ENCODE measurements at regions not wholly inside any gene's neighbourhood (a gene's known extent, or its start where the extent isn't known, plus 50 kb on each side); places are given as distances from the start of the nearest gene placed in this dataset.

- ATAC-seq (replicated peaks) (no peak), DNase-seq (no peak)
- H3K36me3 Mint-ChIP-seq (ENCODE audit: insufficient read depth): no peaks in the 10 kb centered on the region
- H3K27me3 Mint-ChIP-seq: no peaks in the 10 kb centered on the region
- H3K9me3 Mint-ChIP-seq: no peaks in the 10 kb centered on the region
- H3K4me3 Mint-ChIP-seq: no peak overlapping the region
- peaks cover 3 to 5% of the 10 kb centered on the region in 2 donors for H3K4me1 Mint-ChIP-seq (ENCODE audit: low read depth in 2 of 2)
- H3K27ac Mint-ChIP-seq: no peak overlapping the region
These were observed 127.2 kb upstream of the ASTN2 start for GRCh38 chr9:117542021-117542420.

- H3K4me1 Mint-ChIP-seq (ENCODE audit: low read depth in 2 of 2): no peaks in the 10 kb centered on the region
- no peak for ATAC-seq (replicated peaks)
- no peak overlapping the region for H3K27ac Mint-ChIP-seq
- no peak for DNase-seq
- H3K4me3 Mint-ChIP-seq: no peak overlapping the region
- no peaks in the 10 kb centered on the region for H3K36me3 Mint-ChIP-seq (ENCODE audit: insufficient read depth)
- no peaks in the 10 kb centered on the region for H3K27me3 Mint-ChIP-seq
- no peaks in the 10 kb centered on the region for H3K9me3 Mint-ChIP-seq
These were observed 126.3 kb upstream of the ASTN2 start for GRCh38 chr9:117541181-117541580.

- peaks cover 2 to 3% of the 10 kb centered on the region in 2 donors for H3K9me3 Mint-ChIP-seq
- H3K36me3 Mint-ChIP-seq (ENCODE audit: insufficient read depth): no peaks in the 10 kb centered on the region
- no peaks in the 10 kb centered on the region for H3K4me1 Mint-ChIP-seq (ENCODE audit: low read depth in 2 of 2)
- H3K27ac Mint-ChIP-seq: no peak overlapping the region
- ATAC-seq (replicated peaks): no peak
- H3K27me3 Mint-ChIP-seq: no peaks in the 10 kb centered on the region
- no peak overlapping the region for H3K4me3 Mint-ChIP-seq
- no peak for DNase-seq
These were observed 121.1 kb upstream of the ASTN2 start for GRCh38 chr9:117535973-117536372.

GRCh38 chr9:117535434-117535833 lies 120.6 kb upstream of the ASTN2 start:
- H3K36me3 Mint-ChIP-seq (ENCODE audit: insufficient read depth): no peaks in the 10 kb centered on the region
- H3K27ac Mint-ChIP-seq: no peak overlapping the region

GRCh38 chr9:117528225-117528624 lies 113.4 kb upstream of the ASTN2 start:
- Mint-ChIP-seq H3K9me3 (peaks cover 0 to 7% of the 10 kb centered on the region in 2 donors), H3K4me1 (ENCODE audit: low read depth in 2 of 2) (no peaks in the 10 kb centered on the region), H3K27me3 (no peaks in the 10 kb centered on the region), H3K27ac (no peak overlapping the region), H3K4me3 (no peak overlapping the region), H3K36me3 (ENCODE audit: insufficient read depth) (no peaks in the 10 kb centered on the region)
- DNase-seq (no peak), ATAC-seq (replicated peaks) (no peak)

More at GRCh38 chr9:117535434-117535833, 120.6 kb upstream of the ASTN2 start:
- Mint-ChIP-seq H3K4me1 (ENCODE audit: low read depth in 2 of 2) (no peaks in the 10 kb centered on the region), H3K4me3 (no peak overlapping the region), H3K9me3 (peaks cover 2 to 7% of the 10 kb centered on the region in 2 donors), H3K27me3 (no peaks in the 10 kb centered on the region)
- ATAC-seq (replicated peaks) (no peak), DNase-seq (no peak)

GRCh38 chr9:117526674-117527073 lies 111.8 kb upstream of the ASTN2 start:
- Mint-ChIP-seq H3K27me3 (no peaks in the 10 kb centered on the region), H3K4me3 (no peak overlapping the region), H3K9me3 (peaks cover 0 to 7% of the 10 kb centered on the region in 2 donors), H3K27ac (no peak overlapping the region), H3K36me3 (ENCODE audit: insufficient read depth) (no peaks in the 10 kb centered on the region), H3K4me1 (ENCODE audit: low read depth in 2 of 2) (no peaks in the 10 kb centered on the region)
- no peak for ATAC-seq (replicated peaks)
- no peak for DNase-seq

GRCh38 chr9:117523531-117524153 lies 108.8 kb upstream of the ASTN2 start:
- H3K9me3 Mint-ChIP-seq: peaks cover 0 to 24% of the 10 kb centered on the region in 2 donors
- no peaks in the 10 kb centered on the region for H3K36me3 Mint-ChIP-seq (ENCODE audit: insufficient read depth)
- ATAC-seq (replicated peaks) (no peak), DNase-seq (no peak)
- H3K27me3 Mint-ChIP-seq: no peaks in the 10 kb centered on the region
- no peak overlapping the region for H3K27ac Mint-ChIP-seq
- no peak overlapping the region for H3K4me3 Mint-ChIP-seq
- no peaks in the 10 kb centered on the region for H3K4me1 Mint-ChIP-seq (ENCODE audit: low read depth in 2 of 2)

GRCh38 chr9:117521293-117521692 lies 106.4 kb upstream of the ASTN2 start:
- Mint-ChIP-seq H3K4me3 (no peak overlapping the region), H3K36me3 (ENCODE audit: insufficient read depth) (no peaks in the 10 kb centered on the region), H3K4me1 (ENCODE audit: low read depth in 2 of 2) (no peaks in the 10 kb centered on the region), H3K27me3 (no peaks in the 10 kb centered on the region), H3K27ac (no peak overlapping the region), H3K9me3 (peaks cover 2 to 27% of the 10 kb centered on the region in 2 donors)
- no peak for DNase-seq
- no peak for ATAC-seq (replicated peaks)

- H3K9me3 Mint-ChIP-seq: peaks cover 2 to 27% of the 10 kb centered on the region in 2 donors
- no peaks in the 10 kb centered on the region for H3K27me3 Mint-ChIP-seq
- H3K4me1 Mint-ChIP-seq (ENCODE audit: low read depth in 2 of 2): no peaks in the 10 kb centered on the region
- DNase-seq (no peak), ATAC-seq (replicated peaks) (no peak)
- H3K27ac Mint-ChIP-seq: no peak overlapping the region
- no peaks in the 10 kb centered on the region for H3K36me3 Mint-ChIP-seq (ENCODE audit: insufficient read depth)
- no peak overlapping the region for H3K4me3 Mint-ChIP-seq
These were observed 102.1 kb upstream of the ASTN2 start for GRCh38 chr9:117516676-117517632.

GRCh38 chr9:117511852-117512481 lies 97.1 kb upstream of the ASTN2 start:
- DNase-seq (no peak), ATAC-seq (replicated peaks) (no peak)
- H3K4me3 Mint-ChIP-seq: no peak overlapping the region
- H3K27ac Mint-ChIP-seq: no peak overlapping the region
- no peaks in the 10 kb centered on the region for H3K4me1 Mint-ChIP-seq (ENCODE audit: low read depth in 2 of 2)
- H3K36me3 Mint-ChIP-seq (ENCODE audit: insufficient read depth): peaks cover 4% of the 10 kb centered on the region
- H3K27me3 Mint-ChIP-seq: no peaks in the 10 kb centered on the region
- peaks cover 6 to 7% of the 10 kb centered on the region in 2 donors for H3K9me3 Mint-ChIP-seq

GRCh38 chr9:117496307-117496706 lies 81.5 kb upstream of the ASTN2 start:
- Mint-ChIP-seq H3K4me1 (ENCODE audit: low read depth in 2 of 2) (no peaks in the 10 kb centered on the region), H3K27ac (no peak overlapping the region), H3K36me3 (ENCODE audit: insufficient read depth) (no peaks in the 10 kb centered on the region), H3K9me3 (peaks cover 0 to 7% of the 10 kb centered on the region in 2 donors), H3K4me3 (no peak overlapping the region), H3K27me3 (no peaks in the 10 kb centered on the region)
- ATAC-seq (replicated peaks) (no peak), DNase-seq (no peak)

- no peak for ATAC-seq (replicated peaks)
- peaks cover 0 to 7% of the 10 kb centered on the region in 2 donors for H3K9me3 Mint-ChIP-seq
- DNase-seq: no peak
- no peak overlapping the region for H3K27ac Mint-ChIP-seq
- H3K27me3 Mint-ChIP-seq: no peaks in the 10 kb centered on the region
- no peaks in the 10 kb centered on the region for H3K36me3 Mint-ChIP-seq (ENCODE audit: insufficient read depth)
- H3K4me1 Mint-ChIP-seq (ENCODE audit: low read depth in 2 of 2): no peaks in the 10 kb centered on the region
- H3K4me3 Mint-ChIP-seq: no peak overlapping the region
These were observed 79.7 kb upstream of the ASTN2 start for GRCh38 chr9:117494401-117495090.

- no peak overlapping the region for H3K4me3 Mint-ChIP-seq
- no peak for ATAC-seq (replicated peaks)
- H3K27me3 Mint-ChIP-seq: no peaks in the 10 kb centered on the region
- DNase-seq: no peak
- peaks cover 0 to 1% of the 10 kb centered on the region in 2 donors for H3K4me1 Mint-ChIP-seq (ENCODE audit: low read depth in 2 of 2)
- H3K9me3 Mint-ChIP-seq: peaks cover 0 to 7% of the 10 kb centered on the region in 2 donors
- H3K36me3 Mint-ChIP-seq (ENCODE audit: insufficient read depth): no peaks in the 10 kb centered on the region
- H3K27ac Mint-ChIP-seq: no peak overlapping the region
These were observed 77.6 kb upstream of the ASTN2 start for GRCh38 chr9:117492476-117492875.

Measured in effector memory CD8-positive, alpha-beta T cell (primary cell).